ENCODE measurements at regions not wholly inside any gene's neighbourhood (a gene's known extent, or its start where the extent isn't known, plus 50 kb on each side); places are given as distances from the start of the nearest gene placed in this dataset.

DNA sequence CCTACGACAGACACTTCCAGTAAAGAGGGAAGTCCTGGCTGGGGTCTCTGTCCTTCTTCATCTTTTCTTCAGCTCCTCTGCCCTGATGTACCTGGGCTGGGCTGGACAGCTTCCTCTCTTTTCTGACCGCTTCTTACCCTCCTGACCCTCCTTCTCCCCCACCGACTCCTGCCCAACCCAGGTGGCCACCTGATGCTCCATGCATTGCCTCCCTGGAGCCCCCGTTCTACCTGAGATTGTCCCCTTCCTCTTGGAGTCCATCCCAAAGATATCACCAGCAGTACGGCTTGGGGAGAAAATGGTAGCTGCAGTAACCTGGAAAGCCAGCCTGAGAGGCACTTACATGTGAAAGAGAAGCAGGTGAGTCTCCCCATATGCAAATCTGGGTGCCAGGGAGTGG is 566.3 kb downstream of the TCERG1L start:
- no peak for DNase-seq (ENCODE audit: low read depth)

DNA sequence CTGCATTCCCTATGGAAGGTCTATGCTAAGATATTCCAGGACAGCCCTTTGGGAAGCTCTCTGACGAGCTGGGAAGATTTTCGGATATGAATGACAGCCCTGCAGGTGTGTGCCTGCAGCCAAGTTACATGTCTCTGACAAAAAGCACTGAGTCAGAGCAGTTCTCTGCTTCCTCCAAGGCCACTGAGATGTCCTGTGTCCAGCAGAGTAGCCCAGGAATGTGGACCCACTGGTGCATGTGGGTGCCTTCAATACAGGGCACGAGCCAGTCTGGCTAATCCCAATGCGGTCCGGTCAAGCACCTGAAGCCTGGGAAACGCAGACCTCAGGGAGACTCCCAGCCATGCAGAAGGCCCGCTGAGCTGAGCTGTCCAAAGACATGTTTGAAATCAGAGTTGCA is 565.7 kb downstream of the TCERG1L start:
- DNase-seq (ENCODE audit: low read depth), result no peak

DNA sequence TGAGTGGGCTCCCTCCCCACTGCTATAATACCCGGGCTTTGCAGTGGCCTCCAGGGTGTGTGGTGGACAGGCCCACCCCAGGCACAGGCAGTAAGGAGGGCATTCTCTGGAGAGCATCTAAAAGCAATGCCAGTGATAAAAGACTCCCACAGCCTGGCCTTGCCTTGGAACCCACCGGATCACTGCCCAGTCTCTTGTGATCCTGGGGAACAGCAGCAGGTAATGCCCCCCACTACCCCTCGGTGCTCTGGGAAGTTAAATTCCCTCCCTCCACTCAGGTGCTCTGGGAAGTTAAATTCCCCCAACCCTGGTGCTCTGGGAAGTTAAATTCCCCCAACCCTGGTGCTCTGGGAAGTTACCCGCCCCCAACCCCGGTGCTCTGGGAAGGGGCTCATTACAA is 565.2 kb downstream of the TCERG1L start:
- DNase-seq (ENCODE audit: low read depth), result no peak

GRCh38 chr10:130747356-130747755 is 564.2 kb downstream of the TCERG1L start:
- DNase-seq (ENCODE audit: low read depth), result no peak

GRCh38 chr10:130747946-130748345 is 563.6 kb downstream of the TCERG1L start:
- no peak for DNase-seq (ENCODE audit: low read depth)

DNA sequence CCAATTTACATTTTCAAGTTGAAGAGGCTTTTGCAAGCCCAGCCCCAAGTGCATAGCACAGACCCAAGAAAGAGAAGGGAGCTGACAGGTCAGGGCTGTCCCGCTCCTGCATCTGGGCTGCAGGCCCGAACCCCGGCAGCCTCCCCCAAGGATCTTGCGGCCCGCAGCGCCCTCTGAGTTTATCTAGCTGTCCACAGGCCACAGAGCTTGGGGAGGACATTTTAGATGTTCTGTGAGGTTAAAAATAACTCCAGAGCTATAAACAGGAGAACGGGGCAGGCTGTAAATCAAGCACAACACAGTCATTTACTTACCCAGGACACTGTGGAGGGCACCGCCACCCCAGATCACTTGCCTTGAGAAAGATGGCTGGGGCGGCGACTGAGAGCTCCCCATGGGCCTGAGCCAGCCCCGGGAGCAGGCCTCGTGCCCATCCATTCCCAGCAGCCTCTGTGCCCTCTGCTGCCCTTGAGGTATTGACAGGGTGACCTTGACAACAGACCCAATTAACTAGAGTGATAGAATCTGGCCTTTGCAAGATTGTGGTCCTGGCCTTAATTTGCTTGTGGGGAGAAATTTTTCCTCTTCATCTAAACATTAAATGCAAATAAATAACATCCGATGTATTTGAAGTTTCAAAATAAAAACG is 563.0 kb downstream of the TCERG1L start:
- DNase-seq (ENCODE audit: low read depth), result no peak

DNA sequence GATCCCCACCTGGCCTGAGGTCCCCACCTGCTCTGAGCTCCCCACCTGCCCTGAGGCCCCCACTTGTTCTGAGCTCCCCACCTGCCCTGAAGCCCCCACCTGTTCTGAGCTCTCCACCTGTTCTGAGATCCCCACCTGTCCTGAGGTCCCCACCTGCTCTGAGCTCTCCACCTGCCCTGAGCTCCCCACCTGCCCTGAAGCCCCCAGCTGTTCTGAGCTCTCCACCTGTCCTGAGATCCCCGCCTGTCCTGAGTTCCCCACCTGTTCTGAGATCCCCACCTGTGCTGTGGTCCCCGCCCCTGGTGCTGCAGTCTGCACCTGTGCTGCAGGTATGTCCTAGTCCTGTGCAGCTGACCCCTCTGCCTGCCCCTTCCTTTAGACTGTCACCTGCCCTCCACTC is 561.6 kb downstream of the TCERG1L start:
- no peak for DNase-seq (ENCODE audit: low read depth)

GRCh38 chr10:130750441-130750840 is 561.1 kb downstream of the TCERG1L start:
- DNase-seq (ENCODE audit: low read depth), result no peak

DNA sequence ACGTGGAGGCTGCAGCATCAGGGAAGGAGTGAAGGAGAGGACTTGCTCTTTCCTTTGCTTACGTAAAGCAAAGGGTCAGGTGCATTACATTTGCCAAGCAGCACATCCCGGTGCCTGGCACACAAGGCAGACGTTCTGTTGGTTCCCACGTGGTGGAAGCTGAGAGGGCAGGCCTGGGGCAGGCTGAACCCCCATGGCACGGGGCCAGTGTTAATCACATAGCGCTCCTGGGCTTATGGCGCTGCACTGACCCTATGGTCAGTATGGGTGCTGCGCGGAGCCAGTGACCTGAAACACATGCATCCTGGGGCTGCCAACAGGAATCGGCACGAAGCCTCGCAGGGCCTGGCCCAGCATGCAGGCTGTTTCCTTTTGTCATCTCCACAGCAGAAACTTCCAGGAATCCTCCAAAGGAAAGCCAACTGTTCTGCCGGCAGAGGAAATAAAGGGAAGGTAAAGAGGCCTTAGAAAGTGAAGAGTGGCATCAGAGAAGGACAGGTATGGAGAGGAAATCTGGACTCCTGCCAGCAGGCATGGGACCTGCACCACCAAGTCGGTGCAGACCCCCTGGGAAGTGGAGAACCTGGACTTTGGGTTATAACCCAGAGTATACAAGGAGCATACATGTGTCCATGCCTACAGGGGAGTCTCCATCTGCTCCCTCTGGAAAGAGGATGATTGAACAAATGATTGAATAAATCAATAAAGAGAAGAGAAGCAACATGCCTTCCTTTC is 560.2 kb downstream of the TCERG1L start:
- DNase-seq (ENCODE audit: low read depth), result no peak

- DNase-seq (ENCODE audit: low read depth), result no peak
Observed at GRCh38 chr10:130751851-130752250, 559.7 kb downstream of the TCERG1L start.

GRCh38 chr10:130756651-130757050 is 554.9 kb downstream of the TCERG1L start:
- no peak for DNase-seq (ENCODE audit: low read depth)

GRCh38 chr10:130757271-130757670 is 554.2 kb downstream of the TCERG1L start:
- no peak for DNase-seq (ENCODE audit: low read depth)

- no peak for DNase-seq (ENCODE audit: low read depth)
Observed at GRCh38 chr10:130757821-130758489, 553.6 kb downstream of the TCERG1L start.

DNA sequence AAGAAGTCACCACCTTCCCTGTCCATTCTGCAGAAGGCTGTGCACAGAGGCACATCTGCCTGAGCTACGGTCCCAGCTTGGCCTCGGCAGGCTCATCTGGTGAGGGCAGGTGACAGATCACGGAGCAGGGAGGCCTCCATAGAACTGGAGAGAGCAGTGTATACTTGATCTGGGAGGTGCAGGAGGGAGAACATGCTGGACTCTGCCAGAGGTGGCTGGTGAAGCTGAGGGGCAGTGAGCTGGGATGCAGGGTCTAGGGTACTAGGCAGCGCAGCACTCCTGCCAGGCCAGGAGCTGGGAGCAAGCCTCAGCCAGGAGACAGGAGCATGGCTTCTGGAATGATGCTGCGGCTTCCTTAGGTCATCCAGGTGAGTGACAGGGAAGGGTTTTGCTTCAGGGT is 553.0 kb downstream of the TCERG1L start:
- no peak for DNase-seq (ENCODE audit: low read depth)

DNA sequence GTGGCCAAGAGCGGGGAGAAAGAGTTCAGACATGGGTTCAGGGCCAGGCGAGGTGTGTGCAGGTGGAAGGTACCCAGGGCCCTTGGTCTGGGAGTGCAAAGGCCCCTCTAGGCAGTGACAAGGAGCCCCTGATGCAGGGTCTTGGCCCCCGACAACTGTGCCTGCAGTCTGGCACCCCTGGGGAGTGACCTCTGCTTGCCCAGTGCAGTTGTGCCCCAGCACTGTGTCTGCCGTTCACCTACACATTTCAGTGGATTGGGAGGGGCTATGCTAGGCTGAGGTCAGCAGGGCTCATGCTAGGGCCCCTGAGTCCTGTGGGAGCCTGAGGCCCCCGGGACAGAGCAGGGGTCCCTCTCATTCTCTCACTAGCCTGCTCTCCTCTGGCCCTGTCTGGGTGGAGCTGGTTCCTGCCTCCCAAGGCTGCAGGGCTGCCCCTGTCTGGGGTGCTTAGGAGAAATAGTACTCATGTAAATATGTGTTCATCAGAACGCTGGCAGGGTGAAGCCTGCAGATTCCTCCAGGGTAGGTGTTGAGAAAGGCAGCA is 550.4 kb downstream of the TCERG1L start:
- DNase-seq (ENCODE audit: low read depth), result no peak

- no peak for DNase-seq (ENCODE audit: low read depth)
Observed at GRCh38 chr10:130761788-130762301, 549.7 kb downstream of the TCERG1L start.

- DNase-seq (ENCODE audit: low read depth), result no peak
Observed at GRCh38 chr10:130762491-130762890, 549.0 kb downstream of the TCERG1L start.

DNA sequence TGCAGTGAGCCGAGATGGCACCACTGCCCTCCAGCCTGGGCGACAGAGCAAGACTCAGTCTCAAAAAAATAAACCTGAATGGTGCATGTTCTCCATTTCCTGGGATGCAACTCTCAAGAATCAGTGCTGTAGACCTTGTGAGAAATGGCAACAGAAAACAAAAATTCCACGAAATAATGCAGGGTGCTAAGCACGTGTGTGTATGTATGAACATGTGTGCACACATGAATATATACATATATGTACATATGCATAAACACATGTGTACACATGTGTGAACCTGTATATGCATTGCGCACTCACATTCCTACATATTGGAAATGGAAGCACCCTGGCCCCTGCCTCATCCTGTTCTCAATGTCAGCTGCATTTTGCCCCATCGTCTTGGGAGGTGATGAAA is 548.5 kb downstream of the TCERG1L start:
- no peak for DNase-seq (ENCODE audit: low read depth)

DNA sequence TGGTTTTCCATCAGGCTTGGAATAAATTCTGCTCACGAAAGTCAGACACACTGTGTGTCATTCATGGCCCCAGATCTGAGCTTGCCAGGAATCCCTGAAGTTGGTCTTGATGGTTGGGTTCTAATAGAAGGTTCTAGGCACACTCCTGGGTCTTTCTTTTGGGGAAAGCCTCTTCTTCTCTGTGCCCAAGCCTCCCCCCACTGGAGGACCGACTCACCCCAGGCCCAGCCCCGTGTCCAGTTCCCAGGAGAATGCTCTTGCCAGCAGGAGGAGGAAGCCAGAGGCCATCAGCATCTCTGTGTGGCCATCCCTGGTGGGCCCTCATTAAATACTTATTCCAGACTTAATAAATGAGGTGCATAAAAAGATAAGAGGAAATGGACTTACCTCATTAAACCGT is 548.0 kb downstream of the TCERG1L start:
- DNase-seq (ENCODE audit: low read depth), result no peak

DNA sequence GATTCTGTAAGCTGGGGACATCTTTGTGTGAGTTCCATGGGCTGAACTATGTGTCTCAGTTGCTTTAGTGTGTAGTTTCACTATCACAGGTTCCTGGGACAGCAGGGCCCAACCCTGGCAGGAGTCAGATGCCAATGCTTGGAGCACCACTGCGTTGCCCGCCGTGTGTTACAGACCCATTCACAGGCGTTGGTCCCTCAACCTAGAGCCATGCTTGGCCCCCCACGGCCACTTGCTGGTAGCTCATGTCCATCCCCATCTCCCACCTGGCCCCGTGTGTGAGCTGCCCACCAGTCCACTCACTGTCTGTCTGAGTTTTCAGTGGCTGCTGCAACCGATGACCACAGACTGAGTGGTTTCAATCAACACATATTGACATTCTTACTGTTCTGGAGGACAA is 546.9 kb downstream of the TCERG1L start:
- DNase-seq (ENCODE audit: low read depth), result no peak

DNA sequence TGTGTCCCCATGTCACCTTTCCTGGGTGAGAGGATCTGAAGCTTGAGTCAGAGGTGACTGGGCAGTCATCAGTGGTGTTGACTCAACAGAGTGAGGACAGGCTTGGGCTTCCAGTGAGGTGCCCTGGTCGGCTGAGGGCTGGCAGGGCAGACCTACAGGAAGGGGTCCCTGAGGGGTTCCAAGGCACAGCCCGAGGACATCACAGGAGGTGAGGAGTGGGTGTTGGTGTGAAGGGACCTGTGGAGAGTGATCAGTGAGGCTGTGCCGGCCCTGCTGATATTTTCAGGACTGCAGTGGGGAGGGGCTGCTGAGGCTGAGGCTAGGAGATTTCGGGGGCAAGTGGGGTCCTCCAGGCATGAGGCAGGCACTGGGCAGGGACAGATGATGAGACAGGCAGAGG is 545.5 kb downstream of the TCERG1L start:
- no peak for DNase-seq (ENCODE audit: low read depth)

DNA sequence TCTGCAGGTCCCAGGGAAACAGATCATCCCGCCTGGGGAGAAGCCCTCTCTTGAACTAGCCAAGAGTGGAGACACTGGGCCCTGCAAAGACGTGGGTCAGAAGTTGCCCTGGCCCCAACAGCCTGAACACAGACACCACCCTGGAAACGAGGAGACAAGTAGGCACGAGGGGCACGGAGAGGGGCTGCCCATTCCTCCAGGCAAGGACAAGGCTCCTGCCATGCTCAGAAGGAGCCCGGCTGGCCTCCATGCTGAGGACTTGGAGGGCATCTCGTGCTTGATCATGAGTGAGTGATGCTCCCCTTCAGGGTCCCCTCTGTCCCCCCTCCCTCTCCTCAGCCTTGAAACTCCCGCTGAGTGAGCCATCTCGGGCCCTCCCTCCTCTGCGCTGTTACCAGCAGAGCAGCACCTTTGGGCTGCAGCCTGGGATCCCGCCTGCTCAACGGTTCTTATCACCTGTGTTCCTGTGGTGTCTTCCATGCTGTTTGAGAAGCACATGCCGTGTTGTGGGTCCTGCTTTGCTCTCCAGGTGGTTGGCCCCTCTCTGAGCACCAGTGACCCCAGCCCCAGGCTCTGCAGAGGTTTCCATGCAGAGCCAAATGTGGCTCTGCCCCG is 544.3 kb downstream of the TCERG1L start:
- no peak for DNase-seq (ENCODE audit: low read depth)

All from activated T-cell treated with anti-CD3 and anti-CD28 coated beads for 48 hours (primary cell).